Fibroblast of the aortic adventitia (primary cell): ENCODE measurements at regions not wholly inside any gene's neighbourhood (a gene's known extent, or its start where the extent isn't known, plus 50 kb on each side); places are given as distances from the start of the nearest gene placed in this dataset.
"Not testable (repeated sequence)": the region's sequence is repeated elsewhere in the genome, so short reads cannot be mapped to it uniquely, and the experiment has no call there.

ENCODE experiments used
- DNase-seq: peaks from one replicate; pipeline ENCODE4 v3.0.0-alpha.2; 2010; ENCODE audit warnings: low read depth
- H3K4me3 ChIP-seq: 2 replicates; pipeline ENCODE4 v1.5.1; 2011; ENCODE audit warnings: low read depth, mild to moderate bottlenecking, control low read depth, low read length, moderate library complexity
- TF ChIP-seq, protein P1 (sequence below): IDR thresholded peaks from 2 replicates; pipeline ENCODE4 v1.5.1; 2011; ENCODE audit warnings: mild to moderate bottlenecking, low read length, control low read depth, inconsistent platforms; ENCODE audit not compliant: insufficient read depth

DNA sequence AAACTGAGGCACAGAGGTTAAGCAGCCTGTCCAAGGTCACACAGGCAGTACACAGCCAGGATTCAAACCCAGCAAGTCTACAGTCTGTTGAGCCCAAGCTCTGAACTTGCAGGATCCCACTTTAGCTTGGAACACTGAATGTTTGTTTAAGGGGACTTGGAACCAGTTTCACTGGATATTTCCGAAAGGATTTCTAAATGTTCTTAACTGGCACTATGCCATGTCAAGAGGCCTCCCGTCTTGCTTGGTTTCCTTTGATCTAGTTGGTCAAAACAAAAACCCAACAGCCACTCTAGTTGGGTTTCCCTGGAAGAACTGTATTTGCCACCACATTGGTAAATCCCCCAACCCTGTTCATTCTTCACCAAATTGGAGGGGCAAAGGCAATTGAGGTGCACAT, 317.6 kb upstream of the KAZN start:
- no peak for DNase-seq
- TF ChIP-seq, protein P1, sequence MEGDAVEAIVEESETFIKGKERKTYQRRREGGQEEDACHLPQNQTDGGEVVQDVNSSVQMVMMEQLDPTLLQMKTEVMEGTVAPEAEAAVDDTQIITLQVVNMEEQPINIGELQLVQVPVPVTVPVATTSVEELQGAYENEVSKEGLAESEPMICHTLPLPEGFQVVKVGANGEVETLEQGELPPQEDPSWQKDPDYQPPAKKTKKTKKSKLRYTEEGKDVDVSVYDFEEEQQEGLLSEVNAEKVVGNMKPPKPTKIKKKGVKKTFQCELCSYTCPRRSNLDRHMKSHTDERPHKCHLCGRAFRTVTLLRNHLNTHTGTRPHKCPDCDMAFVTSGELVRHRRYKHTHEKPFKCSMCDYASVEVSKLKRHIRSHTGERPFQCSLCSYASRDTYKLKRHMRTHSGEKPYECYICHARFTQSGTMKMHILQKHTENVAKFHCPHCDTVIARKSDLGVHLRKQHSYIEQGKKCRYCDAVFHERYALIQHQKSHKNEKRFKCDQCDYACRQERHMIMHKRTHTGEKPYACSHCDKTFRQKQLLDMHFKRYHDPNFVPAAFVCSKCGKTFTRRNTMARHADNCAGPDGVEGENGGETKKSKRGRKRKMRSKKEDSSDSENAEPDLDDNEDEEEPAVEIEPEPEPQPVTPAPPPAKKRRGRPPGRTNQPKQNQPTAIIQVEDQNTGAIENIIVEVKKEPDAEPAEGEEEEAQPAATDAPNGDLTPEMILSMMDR: no peak
- H3K4me3 ChIP-seq: no peak overlapping the region

DNA sequence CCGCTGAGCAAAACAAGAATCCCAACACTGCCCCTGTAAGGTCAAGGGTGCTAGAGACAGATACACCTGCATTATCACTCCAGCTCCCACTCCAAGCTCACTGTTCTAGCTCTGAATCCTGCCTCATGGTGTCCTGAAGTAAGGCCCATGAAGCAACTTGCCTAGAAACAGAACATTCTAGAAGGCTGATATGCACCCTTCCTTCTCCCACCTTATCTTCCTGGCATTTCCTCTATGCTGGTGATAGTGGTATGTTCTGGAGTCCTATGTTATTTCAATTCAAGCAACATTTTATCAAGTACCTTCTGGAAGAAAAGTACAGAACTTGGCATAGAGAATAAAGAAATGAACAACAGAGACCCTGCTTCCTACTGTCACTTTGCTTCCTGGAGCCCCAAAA, 317.1 kb upstream of the KAZN start:
- H3K4me3 ChIP-seq: no peak overlapping the region
- no peak for DNase-seq
- TF ChIP-seq, protein P1: no peak

DNA sequence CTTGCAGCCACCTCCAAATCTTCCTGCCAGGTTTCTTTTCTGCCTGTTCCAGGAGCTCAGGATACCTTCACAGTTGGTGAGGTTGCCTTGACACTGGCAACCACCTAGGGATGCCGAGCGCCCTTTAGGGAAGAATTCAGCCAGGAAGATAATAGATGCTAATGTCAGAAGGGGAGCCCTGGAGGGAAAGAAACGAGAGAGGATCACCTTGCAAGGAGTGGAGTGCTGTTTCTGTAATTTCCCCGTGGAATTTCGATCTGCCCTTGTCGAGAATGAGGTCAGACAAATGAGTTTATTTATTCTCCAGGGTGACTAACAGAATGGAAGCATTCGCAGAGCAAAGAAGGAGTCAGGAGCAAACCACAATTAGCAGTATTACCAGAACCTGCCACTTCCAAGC, 315.8 kb upstream of the KAZN start:
- H3K4me3 ChIP-seq: no peak overlapping the region
- DNase-seq: no peak
- TF ChIP-seq, protein P1: no peak

DNA sequence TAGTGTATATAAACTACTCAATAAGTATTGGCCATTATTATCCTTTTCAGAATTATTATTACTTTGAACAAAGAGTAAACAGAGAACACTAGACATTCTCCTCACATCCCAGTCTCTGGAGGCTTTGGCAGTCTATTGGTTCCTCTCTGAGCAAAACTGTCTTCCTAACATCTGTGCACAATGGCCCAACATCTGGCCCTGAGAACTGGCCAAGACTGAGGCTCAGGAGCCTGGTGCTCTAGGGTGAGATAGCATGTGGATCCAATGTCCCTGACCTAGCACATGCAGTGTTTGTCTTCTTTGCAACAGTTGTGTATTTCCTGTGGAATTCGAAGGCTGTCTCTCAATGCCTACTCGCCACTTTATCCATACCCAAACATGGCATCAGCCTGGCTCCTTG, 313.2 kb upstream of the KAZN start:
- TF ChIP-seq, protein P1: no peak
- no peak for DNase-seq
- H3K4me3 ChIP-seq: no peak overlapping the region

DNA sequence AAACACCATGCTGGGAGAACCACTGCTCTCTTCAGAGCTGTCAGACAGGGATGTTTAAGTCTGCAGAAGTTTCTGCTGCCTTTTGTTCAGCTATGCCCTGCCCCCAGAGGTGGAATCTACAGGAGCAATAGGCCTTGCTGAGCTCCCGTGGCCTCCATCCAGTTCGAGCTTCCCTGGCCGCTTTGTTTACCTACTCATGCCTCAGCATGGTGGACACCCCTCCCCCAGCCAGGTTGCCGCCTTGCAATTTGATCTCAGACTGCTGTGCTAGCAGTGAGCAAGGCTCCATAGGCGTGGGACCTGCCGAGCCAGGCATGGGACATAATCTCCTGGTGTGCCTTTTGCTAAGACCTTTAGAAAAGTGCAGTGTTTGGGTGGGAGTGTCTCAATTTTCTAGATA, 307.3 kb upstream of the KAZN start:
- DNase-seq, H3K4me3 ChIP-seq: not testable (repeated sequence)

DNA sequence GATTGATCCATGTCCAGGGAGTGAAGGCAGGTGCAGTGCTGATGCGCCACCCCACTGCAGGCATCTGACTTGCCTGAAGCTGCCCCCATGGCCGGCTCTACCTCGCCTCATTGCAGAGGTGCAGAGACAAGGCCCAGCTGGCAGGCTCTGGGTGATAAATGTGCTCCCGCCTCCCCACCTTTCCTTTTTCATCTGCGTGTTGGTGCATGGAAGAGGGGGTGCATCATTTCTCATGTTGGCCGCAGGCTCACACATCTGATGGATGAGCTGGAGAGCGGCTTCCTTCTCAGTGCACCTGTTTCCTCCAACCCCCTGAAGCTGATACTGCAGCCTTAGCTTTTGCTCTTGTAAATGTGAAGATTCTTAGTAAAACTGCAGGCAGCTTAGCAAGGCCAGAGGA, 306.0 kb upstream of the KAZN start:
- TF ChIP-seq, protein P1: no peak
- no peak for DNase-seq
- H3K4me3 ChIP-seq: no peak overlapping the region

DNA sequence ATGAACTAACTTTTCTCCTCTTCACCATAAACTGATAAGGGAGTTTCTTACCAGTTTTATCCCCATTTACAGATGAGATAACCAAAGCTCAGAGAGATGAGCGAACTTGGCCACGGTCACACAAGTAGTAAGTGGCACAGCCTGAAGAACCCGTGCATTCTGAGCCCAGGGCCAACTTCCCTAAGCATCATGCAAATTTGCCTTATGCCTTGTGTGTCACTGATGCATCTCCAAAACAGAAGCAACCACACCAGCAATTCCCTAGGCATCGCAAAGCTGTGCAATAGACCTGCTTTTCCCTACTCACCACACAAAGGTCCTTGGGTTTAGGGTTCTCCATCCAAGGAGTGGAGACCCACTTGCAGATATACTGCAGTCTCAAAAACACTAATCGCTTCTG, 304.5 kb upstream of the KAZN start:
- TF ChIP-seq, protein P1: no peak
- DNase-seq: no peak
- no peak overlapping the region for H3K4me3 ChIP-seq
